Natural killer cell (primary cell): ENCODE measurements at regions not wholly inside any gene's neighbourhood (a gene's known extent, or its start where the extent isn't known, plus 50 kb on each side); places are given as distances from the start of the nearest gene placed in this dataset.

ENCODE experiments used
- ATAC-seq, 3 donors: fragments of 150-1000 bp in 2 of 3; fragments of 200-7000 bp in 1 of 3; cut with Tn5 transposase; 1 replicate in 1 of 3; 2 replicates in 2 of 3; pipeline ENCODE4 v1.10.0; 2021; ENCODE audit warnings: mild to moderate bottlenecking in 2 of 3, moderate library complexity in 2 of 3
- DNase-seq, 2 donors: peaks; one replicate each; pipeline versions ENCODE4 v3.0.0 to v3.0.0-alpha.2; 2013 to 2021; ENCODE audit warnings: mixed read lengths in 1 of 2
- H3K27ac ChIP-seq: one replicate; pipeline ENCODE4 v1.5.1; 2013; ENCODE audit warnings: mild to moderate bottlenecking, low read length
- H3K27me3 ChIP-seq: one replicate; pipeline ENCODE4 v1.6.1; 2013; ENCODE audit warnings: low read length; ENCODE audit not compliant: control insufficient read depth, insufficient read depth
- H3K36me3 ChIP-seq: one replicate; pipeline ENCODE4 v1.6.1; 2013; ENCODE audit warnings: low read length; ENCODE audit not compliant: control insufficient read depth, insufficient read depth
- H3K4me1 ChIP-seq: one replicate; pipeline ENCODE4 v1.6.1; 2013; ENCODE audit warnings: low read length; ENCODE audit not compliant: control insufficient read depth, insufficient read depth
- H3K4me3 ChIP-seq: one replicate; pipeline ENCODE4 v1.5.1; 2013; ENCODE audit warnings: low read length
- H3K9me3 ChIP-seq: one replicate; pipeline ENCODE4 v1.6.1; 2013; ENCODE audit warnings: low read length; ENCODE audit not compliant: control insufficient read depth, insufficient read depth
- H3K27ac Mint-ChIP-seq, 2 donors: one replicate each; pipeline ENCODE4 v1.8.0; 2022; ENCODE audit warnings: mild to moderate bottlenecking in 2 of 2, mixed read lengths in 2 of 2, moderate library complexity in 1 of 2
- H3K27me3 Mint-ChIP-seq, 2 donors: one replicate each; pipeline ENCODE4 v1.8.0; 2022; ENCODE audit warnings: low read depth in 2 of 2, mixed read lengths in 2 of 2
- H3K36me3 Mint-ChIP-seq: one replicate; pipeline ENCODE4 v1.8.0; 2022; ENCODE audit warnings: mixed read lengths
- H3K4me1 Mint-ChIP-seq, 2 donors: one replicate each; pipeline ENCODE4 v1.8.0; 2022; ENCODE audit warnings: mixed read lengths in 2 of 2
- H3K4me3 Mint-ChIP-seq: one replicate; pipeline ENCODE4 v1.8.0; 2022; ENCODE audit warnings: mild to moderate bottlenecking, moderate library complexity, mixed read lengths
- H3K9me3 Mint-ChIP-seq, 2 donors: one replicate each; pipeline ENCODE4 v1.8.0; 2022; ENCODE audit warnings: mixed read lengths in 2 of 2
- CTCF ChIP-seq: fragments of 200-600 bp; IDR thresholded peaks from one replicate; pipeline ENCODE4 v1.8.0; 2022; ENCODE audit warnings: antibody characterized with exemption
- WGBS: methylation state at CpG from one replicate; pipeline ENCODE4 v1.1.7; 2013; ENCODE audit warnings: missing lambda C conversion rate; ENCODE audit not compliant: insufficient coverage; 5-methylcytosine and 5-hydroxymethylcytosine counted together
- intact Hi-C: fragments of 100-400 bp; cut with micrococcal nuclease; formaldehyde crosslinking; loops from one replicate; pipeline ENCODE4 v1.14.2; 2022

- no peaks in the 10 kb centered on the region for H3K36me3 ChIP-seq
- ATAC-seq (no peak), DNase-seq (no peak)
- Mint-ChIP-seq H3K4me1 (no peaks in the 10 kb centered on the region), H3K4me3 (no peak overlapping the region), H3K36me3 (no peaks in the 10 kb centered on the region), H3K27ac (no peak overlapping the region), H3K27me3 (no peaks in the 10 kb centered on the region), H3K9me3 (no peaks in the 10 kb centered on the region)
- no peaks in the 10 kb centered on the region for H3K27me3 ChIP-seq
- no peak overlapping the region for H3K4me3 ChIP-seq
- H3K9me3 ChIP-seq = no peaks in the 10 kb centered on the region
- no peaks in the 10 kb centered on the region for H3K4me1 ChIP-seq
- TF ChIP-seq CTCF = no peak
- WGBS = 69% methylated on average over 1 of the region's 1 CpG
- intact Hi-C loops = no loop called here
- H3K27ac ChIP-seq = no peak overlapping the region
These were observed 1020.9 kb upstream of the AMELY start for GRCh38 chrY:7932424-7932823.

GRCh38 chrY:7929866-7930265 lies 1018.3 kb upstream of the AMELY start:
- TF ChIP-seq CTCF = no peak
- intact Hi-C loops = no loop called here
- Mint-ChIP-seq H3K27ac (no peak overlapping the region), H3K27me3 (no peaks in the 10 kb centered on the region), H3K4me3 (no peak overlapping the region), H3K36me3 (no peaks in the 10 kb centered on the region), H3K4me1 (no peaks in the 10 kb centered on the region), H3K9me3 (no peaks in the 10 kb centered on the region)
- 100% methylated on average over 1 of the region's 1 CpG for WGBS
- Histone ChIP-seq H3K36me3 (no peaks in the 10 kb centered on the region), H3K9me3 (no peaks in the 10 kb centered on the region), H3K4me1 (no peaks in the 10 kb centered on the region), H3K4me3 (no peak overlapping the region), H3K27ac (no peak overlapping the region), H3K27me3 (no peaks in the 10 kb centered on the region)
- DNase-seq (no peak), ATAC-seq (no peak)

- 100% methylated on average over 1 of the region's 2 CpGs for WGBS
These were observed 1012.5 kb upstream of the AMELY start for GRCh38 chrY:7924059-7924458.

More at GRCh38 chrY:7924059-7924458, 1012.5 kb upstream of the AMELY start:
- H3K9me3 ChIP-seq = no peaks in the 10 kb centered on the region
- H3K27me3 Mint-ChIP-seq = no peaks in the 10 kb centered on the region
- no peak overlapping the region for H3K4me3 Mint-ChIP-seq
- no peak for ATAC-seq
- no peak overlapping the region for H3K27ac ChIP-seq
- H3K36me3 ChIP-seq = no peaks in the 10 kb centered on the region
- no peaks in the 10 kb centered on the region for H3K9me3 Mint-ChIP-seq
- TF ChIP-seq CTCF = no peak
- no peaks in the 10 kb centered on the region for H3K36me3 Mint-ChIP-seq
- H3K27ac Mint-ChIP-seq = no peak overlapping the region
- H3K4me1 Mint-ChIP-seq = no peaks in the 10 kb centered on the region
- no peak overlapping the region for H3K4me3 ChIP-seq
- no peaks in the 10 kb centered on the region for H3K27me3 ChIP-seq
- no peak for DNase-seq
- H3K4me1 ChIP-seq = no peaks in the 10 kb centered on the region
- intact Hi-C loops = no loop called here
